GM12873 (cell line): ENCODE measurements at regions not wholly inside any gene's neighbourhood (a gene's known extent, or its start where the extent isn't known, plus 50 kb on each side); places are given as distances from the start of the nearest gene placed in this dataset.

Source experiments
- CTCF ChIP-seq: IDR thresholded peaks from 2 replicates; pipeline ENCODE4 v1.5.1; 2012; ENCODE audit warnings: low read depth, mild to moderate bottlenecking, moderate library complexity, low read length, control low read depth; ENCODE audit not compliant: insufficient read depth; ENCODE audit errors: missing control alignments

GRCh38 chr16:35516551-35516950 lies 2057.1 kb downstream of the TP53TG3F start:
- no peak for TF ChIP-seq CTCF

- no peak for TF ChIP-seq CTCF
These were observed 2057.6 kb downstream of the TP53TG3F start for GRCh38 chr16:35516971-35517370.

GRCh38 chr16:35523991-35524390 lies 2064.6 kb downstream of the TP53TG3F start:
- no peak for TF ChIP-seq CTCF

GRCh38 chr16:35525979-35526590 lies 2066.7 kb downstream of the TP53TG3F start:
- TF ChIP-seq CTCF, result no peak

- TF ChIP-seq CTCF, result no peak
These were observed 2073.2 kb downstream of the TP53TG3F start for GRCh38 chr16:35532576-35532975.

- no peak for TF ChIP-seq CTCF
These were observed 2074.3 kb downstream of the TP53TG3F start for GRCh38 chr16:35533683-35534082.

GRCh38 chr16:35543486-35543885 lies 2084.1 kb downstream of the TP53TG3F start:
- no peak for TF ChIP-seq CTCF
